ENCODE measurements at regions not wholly inside any gene's neighbourhood (a gene's known extent, or its start where the extent isn't known, plus 50 kb on each side); places are given as distances from the start of the nearest gene placed in this dataset.

GRCh38 chrX:122421434-122422121 lies 762.5 kb upstream of the GRIA3 start:
- TF ChIP-seq POLR2A (IDR thresholded peaks at IDR 0.05; ENCODE audit: low read depth, low read length) (no peak), POLR2AphosphoS5 (IDR thresholded peaks at IDR 0.05; ENCODE audit: low read depth, low read length) (no peak)
